Parathyroid adenoma (tissue), 2 donors: ENCODE measurements at regions not wholly inside any gene's neighbourhood (a gene's known extent, or its start where the extent isn't known, plus 50 kb on each side); places are given as distances from the start of the nearest gene placed in this dataset.

Experiments
- H2AFZ ChIP-seq: fragments of 300-600 bp; sonication (generic); one replicate; pipeline ENCODE4 v1.7.0; 2017; ENCODE audit warnings: antibody characterized with exemption, mild to moderate bottlenecking
- H3K27ac ChIP-seq: fragments of 300-600 bp; sonication (generic); one replicate; pipeline ENCODE4 v1.7.0; 2017
- H3K27me3 ChIP-seq: fragments of 300-600 bp; sonication (generic); one replicate; pipeline ENCODE4 v1.7.0; 2017; ENCODE audit warnings: low read length; ENCODE audit not compliant: control insufficient read depth, insufficient read depth
- H3K36me3 ChIP-seq: fragments of 300-600 bp; sonication (generic); one replicate; pipeline ENCODE4 v1.7.0; 2017; ENCODE audit warnings: low read length; ENCODE audit not compliant: control insufficient read depth, insufficient read depth
- H3K4me1 ChIP-seq: fragments of 300-600 bp; sonication (generic); one replicate; pipeline ENCODE4 v1.7.0; 2017; ENCODE audit warnings: control low read depth
- H3K4me2 ChIP-seq: fragments of 300-600 bp; sonication (generic); one replicate; pipeline ENCODE4 v1.7.0; 2017; ENCODE audit warnings: low read length
- H3K4me3 ChIP-seq: fragments of 300-600 bp; sonication (generic); one replicate; pipeline ENCODE4 v1.7.0; 2017; ENCODE audit warnings: low read depth, low read length
- H3K79me2 ChIP-seq: fragments of 300-600 bp; sonication (generic); one replicate; pipeline ENCODE4 v1.7.0; 2017; ENCODE audit warnings: control low read depth
- H3K9ac ChIP-seq: fragments of 300-600 bp; sonication (generic); one replicate; pipeline ENCODE4 v1.7.0; 2017; ENCODE audit warnings: mild to moderate bottlenecking
- H3K9me3 ChIP-seq: fragments of 300-600 bp; sonication (generic); one replicate; pipeline ENCODE4 v1.7.0; 2017; ENCODE audit warnings: low read length; ENCODE audit not compliant: control insufficient read depth
- CTCF ChIP-seq: fragments of 300-600 bp; sonication (generic); IDR thresholded peaks from one replicate; pipeline ENCODE4 v1.7.0; 2017; ENCODE audit warnings: antibody characterized with exemption, mild to moderate bottlenecking
- donor health status: primary hyperparathyroidism.

- Histone ChIP-seq H3K9me3 (no peaks in the 10 kb centered on the region), H3K4me3 (no peak overlapping the region), H3K27ac (no peak overlapping the region), H3K36me3 (no peaks in the 10 kb centered on the region), H2AFZ (no peak overlapping the region), H3K79me2 (no peaks in the 10 kb centered on the region), H3K9ac (no peak overlapping the region), H3K4me2 (no peak overlapping the region), H3K27me3 (no peaks in the 10 kb centered on the region), H3K4me1 (no peaks in the 10 kb centered on the region)
- no peak for TF ChIP-seq CTCF
Observed at GRCh38 chr18:6636091-6636490, 93.4 kb upstream of the ARHGAP28 start.

- H3K27me3 ChIP-seq, result no peaks in the 10 kb centered on the region
- no peak overlapping the region for H3K4me2 ChIP-seq
- H3K9me3 ChIP-seq, result no peaks in the 10 kb centered on the region
- TF ChIP-seq CTCF, result no peak
- no peaks in the 10 kb centered on the region for H3K4me1 ChIP-seq
- no peak overlapping the region for H2AFZ ChIP-seq
- no peak overlapping the region for H3K27ac ChIP-seq
- H3K4me3 ChIP-seq, result no peak overlapping the region
- H3K36me3 ChIP-seq, result no peaks in the 10 kb centered on the region
- no peaks in the 10 kb centered on the region for H3K79me2 ChIP-seq
- H3K9ac ChIP-seq, result no peak overlapping the region
Observed at GRCh38 chr18:6638447-6638846, 91.1 kb upstream of the ARHGAP28 start.

GRCh38 chr18:6639305-6639704 is 90.2 kb upstream of the ARHGAP28 start:
- Histone ChIP-seq H2AFZ (no peak overlapping the region), H3K79me2 (no peaks in the 10 kb centered on the region), H3K9ac (no peak overlapping the region), H3K9me3 (no peaks in the 10 kb centered on the region), H3K4me3 (no peak overlapping the region), H3K4me1 (no peaks in the 10 kb centered on the region), H3K4me2 (no peak overlapping the region), H3K36me3 (no peaks in the 10 kb centered on the region), H3K27me3 (no peaks in the 10 kb centered on the region), H3K27ac (no peak overlapping the region)
- TF ChIP-seq CTCF, result no peak

- Histone ChIP-seq H3K27me3 (no peaks in the 10 kb centered on the region), H3K4me1 (no peaks in the 10 kb centered on the region), H3K9ac (no peak overlapping the region), H3K79me2 (no peaks in the 10 kb centered on the region), H2AFZ (no peak overlapping the region), H3K9me3 (no peaks in the 10 kb centered on the region), H3K4me3 (no peak overlapping the region), H3K27ac (no peak overlapping the region), H3K36me3 (no peaks in the 10 kb centered on the region), H3K4me2 (no peak overlapping the region)
- no peak for TF ChIP-seq CTCF
Observed at GRCh38 chr18:6644836-6645627, 84.5 kb upstream of the ARHGAP28 start.

GRCh38 chr18:6646801-6647200 is 82.7 kb upstream of the ARHGAP28 start:
- no peak overlapping the region for H2AFZ ChIP-seq
- no peaks in the 10 kb centered on the region for H3K4me1 ChIP-seq
- H3K36me3 ChIP-seq, result no peaks in the 10 kb centered on the region
- H3K9me3 ChIP-seq, result no peaks in the 10 kb centered on the region
- H3K4me3 ChIP-seq, result no peak overlapping the region
- no peak overlapping the region for H3K27ac ChIP-seq
- TF ChIP-seq CTCF, result no peak
- no peaks in the 10 kb centered on the region for H3K79me2 ChIP-seq
- no peak overlapping the region for H3K9ac ChIP-seq
- H3K27me3 ChIP-seq, result no peaks in the 10 kb centered on the region
- H3K4me2 ChIP-seq, result no peak overlapping the region
